IPS-NIHi7 (cell line): ENCODE measurements at regions not wholly inside any gene's neighbourhood (a gene's known extent, or its start where the extent isn't known, plus 50 kb on each side); places are given as distances from the start of the nearest gene placed in this dataset.

Experiments used
- DNase-seq: peaks from one replicate; pipeline ENCODE4 v3.0.0; 2012; ENCODE audit warnings: mixed read lengths; ENCODE audit errors: extremely low spot score

DNA sequence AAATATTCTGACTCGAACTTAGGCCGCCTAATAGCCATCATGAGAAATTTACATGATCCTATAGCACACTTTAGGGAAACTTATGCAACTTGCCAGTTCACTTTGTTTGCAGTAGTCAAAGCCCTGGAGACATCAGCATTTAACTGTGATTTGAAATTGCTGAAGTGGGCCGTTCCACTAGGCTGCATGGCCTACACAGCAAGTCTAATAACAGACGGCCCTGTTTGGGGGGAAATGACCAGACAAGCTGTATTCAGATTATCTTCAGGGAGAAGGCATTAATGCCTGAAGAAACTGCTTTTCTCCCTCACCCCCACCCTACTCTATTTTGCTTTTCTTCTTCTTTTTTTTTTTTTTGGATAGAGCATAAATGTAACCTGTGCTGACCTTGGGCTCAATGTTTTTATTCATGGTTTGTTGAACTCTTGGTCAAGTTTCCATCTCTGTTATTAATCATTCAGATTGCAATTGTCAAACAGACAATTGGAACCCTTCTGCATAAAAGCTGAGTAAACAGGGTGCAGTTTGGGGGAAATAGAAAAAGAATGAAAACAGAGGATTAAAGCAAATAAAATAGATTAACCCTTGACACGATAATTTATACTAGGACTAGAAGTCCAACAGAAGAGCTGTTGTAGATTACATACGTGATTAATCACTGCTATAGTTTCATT is 1928.2 kb upstream of the WWC1 start:
- DNase-seq: no peak

DNA sequence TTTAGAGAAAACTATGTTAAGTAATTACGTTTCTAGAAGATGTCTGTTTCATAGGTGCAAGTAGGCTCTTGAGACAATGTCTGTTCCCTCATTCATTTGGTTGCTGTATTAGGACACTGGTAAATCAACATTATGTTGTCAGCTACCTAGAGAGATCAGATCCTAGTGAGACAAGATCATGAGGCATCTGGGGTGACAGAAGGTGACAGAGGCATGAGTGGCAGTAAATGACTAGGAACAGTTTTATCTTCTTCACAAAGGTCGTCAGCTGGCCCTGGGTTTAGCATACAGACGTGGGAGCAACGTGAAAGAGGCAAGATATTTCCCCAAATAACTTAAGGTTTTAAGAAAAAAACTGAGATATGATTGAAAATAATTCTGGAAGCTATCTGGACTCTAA is 1926.3 kb upstream of the WWC1 start:
- no peak for DNase-seq

DNA sequence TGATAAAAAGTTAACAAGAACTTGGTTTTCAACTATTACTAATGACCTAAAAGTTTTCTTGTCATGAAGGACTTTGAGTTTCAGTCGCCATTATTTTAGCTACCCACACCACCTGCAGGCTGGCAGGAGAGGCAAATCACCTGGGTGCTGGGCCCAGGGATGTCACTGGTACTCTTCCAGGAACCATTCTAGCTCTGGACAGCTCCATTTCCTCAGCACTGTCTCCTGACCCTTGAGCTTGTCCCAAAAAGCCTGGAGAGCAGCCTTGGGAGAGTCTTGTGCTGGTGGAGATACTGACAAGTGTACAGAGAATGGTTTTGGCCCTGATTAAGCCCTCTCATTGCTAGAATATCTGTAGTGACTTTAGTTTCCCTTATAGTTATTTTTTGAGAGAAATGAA is 1924.1 kb upstream of the WWC1 start:
- DNase-seq: peak; percentile 10

DNA sequence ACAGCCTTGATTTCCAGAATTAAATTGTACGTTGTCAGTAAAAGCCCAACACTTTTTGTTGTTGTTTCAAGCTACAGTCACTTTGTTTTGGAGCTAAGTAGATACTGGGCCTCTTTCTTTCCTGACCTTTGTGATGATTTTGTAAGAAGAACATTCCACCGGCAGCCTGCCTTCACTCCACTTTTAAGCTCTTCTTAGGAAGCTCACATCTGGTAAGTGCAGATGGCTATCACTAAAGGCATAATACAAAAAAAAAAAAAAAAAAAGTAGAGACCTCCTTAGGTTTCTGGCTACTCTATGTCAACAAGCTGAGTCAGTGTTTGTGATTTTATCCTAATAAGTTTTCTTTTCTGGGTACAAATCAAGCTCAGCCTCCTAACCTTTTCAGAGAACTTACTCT is 1922.1 kb upstream of the WWC1 start:
- no peak for DNase-seq

DNA sequence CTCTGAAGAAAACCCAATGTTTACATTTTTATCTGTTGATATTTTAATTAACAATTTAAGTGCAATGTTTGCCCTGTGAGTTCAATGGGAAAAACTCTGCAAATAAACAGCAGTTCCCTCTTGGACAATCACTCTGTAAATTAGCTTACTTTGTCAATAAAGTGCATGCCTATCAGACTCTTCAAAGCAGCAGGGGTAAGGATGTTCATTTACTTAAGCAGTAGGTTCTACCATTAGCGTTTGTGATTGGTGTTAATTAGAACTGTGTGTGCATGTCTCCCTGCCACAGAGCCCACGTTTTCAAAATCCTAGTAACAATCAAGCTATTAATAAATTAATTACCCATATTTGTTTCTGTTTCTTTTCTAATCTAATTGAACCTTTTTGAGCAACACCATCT is 1921.6 kb upstream of the WWC1 start:
- no peak for DNase-seq

DNA sequence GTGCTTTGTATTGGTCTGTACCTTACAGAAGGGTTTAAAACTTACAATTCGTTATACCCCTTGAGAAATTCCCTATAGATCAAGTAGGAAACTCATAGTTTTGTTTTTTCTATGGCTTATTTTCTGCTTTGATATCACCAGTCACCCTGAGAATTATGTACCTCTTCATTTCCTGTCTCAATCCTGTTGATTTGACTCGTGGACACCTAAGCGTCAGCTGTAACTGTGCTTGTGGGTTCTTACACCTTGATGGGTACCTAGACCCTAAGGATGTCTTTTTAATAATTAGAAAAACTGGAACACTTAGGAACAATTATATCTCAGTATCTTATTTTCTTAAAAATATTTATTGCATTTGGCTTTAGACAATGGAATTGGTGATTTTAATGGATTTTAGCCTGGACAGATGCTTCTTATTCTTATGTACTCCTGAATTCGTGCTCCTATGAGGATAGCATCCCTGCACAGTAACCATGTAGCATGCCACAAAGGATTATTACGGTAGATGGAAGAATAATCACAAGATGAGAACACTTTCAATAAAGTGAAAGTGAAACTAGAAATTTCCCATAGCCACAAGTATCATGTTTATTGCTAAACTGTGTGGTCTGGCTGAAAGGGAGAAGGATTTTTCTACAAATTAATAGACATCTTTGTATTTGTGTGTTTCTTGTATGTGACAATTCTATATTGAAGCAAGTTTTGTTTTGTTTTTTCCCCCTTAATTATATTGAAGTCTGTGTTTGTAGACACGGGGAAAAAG is 1920.3 kb upstream of the WWC1 start:
- DNase-seq: no peak

DNA sequence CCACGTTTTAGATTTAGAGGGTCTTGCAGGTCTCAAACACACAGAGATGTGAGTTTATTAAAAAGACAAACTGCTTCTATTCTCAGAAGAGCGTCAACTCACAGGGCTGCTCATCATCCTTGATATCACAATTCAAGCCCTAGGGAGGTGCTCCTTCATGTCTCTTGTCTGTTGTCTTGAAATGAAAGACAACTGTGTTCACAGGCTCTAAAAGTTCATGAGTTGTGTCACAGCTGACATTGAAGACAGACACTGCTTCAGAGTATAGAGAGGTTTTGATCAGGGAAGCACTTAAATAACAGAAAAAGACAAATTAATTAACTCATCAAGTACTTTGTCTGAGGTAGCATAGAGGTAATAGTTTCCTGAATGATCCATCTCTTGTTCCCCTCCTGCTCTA is 1917.6 kb upstream of the WWC1 start:
- no peak for DNase-seq

DNA sequence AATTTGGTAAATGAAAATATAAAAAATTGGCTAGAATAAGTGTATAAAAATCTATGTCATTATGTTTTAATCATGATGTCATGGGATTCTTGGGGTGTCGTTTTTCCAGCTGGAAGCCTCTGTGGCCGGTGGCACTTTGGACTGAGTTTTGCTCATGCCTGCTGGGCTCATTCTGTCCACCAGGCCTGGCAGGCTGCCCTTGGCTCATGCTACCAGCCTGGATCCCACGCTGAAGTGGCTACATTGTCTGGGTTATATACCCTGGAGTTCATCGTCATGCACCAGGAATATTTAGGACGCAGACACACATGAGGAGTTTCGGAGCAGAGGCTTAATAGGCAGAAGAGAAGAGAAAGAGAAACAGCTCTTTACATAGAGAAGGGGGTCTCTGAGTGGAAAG is 1913.7 kb upstream of the WWC1 start:
- no peak for DNase-seq

DNA sequence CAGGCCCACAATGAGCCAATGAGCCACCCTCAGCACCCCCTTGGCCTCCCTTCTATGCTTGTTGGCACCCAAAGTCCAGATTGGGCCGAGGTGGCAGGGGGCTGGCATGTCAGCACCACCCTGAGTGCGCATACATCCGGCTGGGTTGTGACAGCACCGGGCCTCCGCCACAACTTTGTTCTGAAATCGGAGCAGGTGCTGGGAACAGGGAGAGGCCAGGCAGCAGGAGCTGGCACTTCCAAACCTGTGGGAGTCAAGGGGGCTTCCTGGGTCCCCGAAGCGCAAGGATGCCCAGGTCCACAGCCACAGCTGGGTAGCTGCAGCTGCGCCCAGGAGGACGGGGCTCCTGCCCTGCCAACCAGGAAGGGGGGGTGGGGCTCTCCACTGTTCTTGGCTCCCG is 1911.9 kb upstream of the WWC1 start:
- DNase-seq: no peak

DNA sequence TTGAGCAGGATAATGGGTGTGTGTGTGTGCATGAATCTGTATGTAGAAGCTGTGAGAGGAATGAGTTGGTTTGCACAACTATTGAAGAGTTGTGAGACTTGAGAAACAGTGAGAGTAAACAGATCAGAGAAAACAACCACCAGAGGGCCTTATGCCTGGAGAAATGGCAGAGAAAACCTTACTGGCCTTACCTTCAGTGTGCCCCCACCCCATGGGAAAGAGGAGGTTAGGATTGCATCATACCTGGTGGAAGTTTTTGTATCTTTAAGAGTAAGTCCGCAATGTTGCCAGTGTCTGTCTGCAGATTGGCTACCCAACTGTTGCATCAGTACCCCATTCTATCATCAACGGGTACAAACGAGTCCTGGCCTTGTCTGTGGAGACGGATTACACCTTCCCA is 1909.4 kb upstream of the WWC1 start:
- peak; percentile 70 for DNase-seq

DNA sequence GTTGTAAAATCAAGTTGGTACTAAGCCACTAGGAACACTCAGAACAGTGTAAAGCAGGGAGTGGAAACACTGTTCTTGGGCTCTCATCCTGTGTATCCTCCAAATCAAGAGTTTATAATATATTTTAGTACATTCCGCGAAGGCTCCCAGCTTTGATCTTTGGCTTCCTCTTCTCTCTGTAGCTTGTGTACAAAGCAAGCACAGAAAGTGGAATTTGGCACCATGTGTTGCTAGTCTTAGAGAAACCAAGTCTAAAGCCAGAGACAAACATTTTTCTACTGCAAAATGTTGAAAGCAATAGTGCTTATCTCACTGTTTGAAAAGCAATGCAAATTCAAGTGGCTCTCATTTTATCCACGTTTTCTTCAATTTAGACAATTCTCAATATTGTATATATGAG is 1893.3 kb upstream of the WWC1 start:
- no peak for DNase-seq

DNA sequence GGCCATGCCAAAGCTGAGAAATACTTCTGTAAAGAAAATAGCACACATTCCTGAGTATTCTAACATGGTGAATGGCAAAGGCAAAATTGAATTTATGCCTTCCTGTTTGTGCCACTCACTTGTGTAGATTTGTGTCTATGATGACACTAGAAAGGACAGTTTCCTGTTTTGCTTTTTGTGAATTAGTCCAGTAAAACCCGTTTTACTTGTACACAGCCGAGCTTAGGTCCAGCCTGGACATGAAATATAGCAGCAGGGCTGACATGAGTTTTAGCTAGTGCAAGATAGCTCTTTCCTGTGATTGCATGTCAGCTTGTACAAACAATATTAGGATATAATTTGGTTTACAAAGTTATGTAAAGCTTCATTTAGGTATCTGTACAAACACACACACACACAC is 1891.7 kb upstream of the WWC1 start:
- DNase-seq: no peak

DNA sequence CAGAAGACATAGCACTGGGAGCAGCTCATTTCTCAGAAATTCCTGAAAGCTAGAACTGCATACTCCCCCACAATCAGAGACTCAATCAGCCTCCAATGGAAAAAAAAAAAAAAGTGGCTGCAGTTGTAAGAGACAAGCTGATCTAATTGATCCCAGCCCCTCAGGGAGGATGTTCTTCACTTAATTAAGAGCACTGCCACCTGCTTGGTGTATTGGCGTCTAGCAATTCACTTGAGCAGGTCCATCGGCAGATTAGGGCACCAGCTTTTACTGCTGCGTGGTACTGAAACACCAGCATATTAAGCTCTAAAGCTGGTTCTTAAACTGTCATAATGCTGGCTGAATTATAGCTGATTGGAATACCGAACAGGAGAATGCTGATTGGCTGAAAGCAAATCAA is 1890.1 kb upstream of the WWC1 start:
- no peak for DNase-seq

DNA sequence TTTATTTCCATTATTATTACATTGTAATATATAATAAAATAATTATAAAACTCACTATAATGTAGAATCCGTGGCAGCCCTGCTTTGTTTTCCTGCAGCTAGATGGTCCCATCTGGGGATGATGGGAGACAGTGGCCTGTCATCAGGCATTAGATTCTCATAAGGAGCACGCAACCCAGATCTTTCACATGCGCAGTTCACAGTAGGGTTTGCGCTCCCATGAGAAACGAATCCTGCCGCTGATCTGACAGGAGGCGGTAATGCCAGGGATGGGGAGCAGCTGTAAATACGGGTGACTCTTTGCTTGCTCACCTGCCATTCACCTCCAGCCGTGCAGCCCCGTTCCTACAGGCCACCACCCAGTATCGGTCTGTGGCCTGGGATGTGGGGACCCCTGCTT is 1879.3 kb upstream of the WWC1 start:
- DNase-seq: no peak

DNA sequence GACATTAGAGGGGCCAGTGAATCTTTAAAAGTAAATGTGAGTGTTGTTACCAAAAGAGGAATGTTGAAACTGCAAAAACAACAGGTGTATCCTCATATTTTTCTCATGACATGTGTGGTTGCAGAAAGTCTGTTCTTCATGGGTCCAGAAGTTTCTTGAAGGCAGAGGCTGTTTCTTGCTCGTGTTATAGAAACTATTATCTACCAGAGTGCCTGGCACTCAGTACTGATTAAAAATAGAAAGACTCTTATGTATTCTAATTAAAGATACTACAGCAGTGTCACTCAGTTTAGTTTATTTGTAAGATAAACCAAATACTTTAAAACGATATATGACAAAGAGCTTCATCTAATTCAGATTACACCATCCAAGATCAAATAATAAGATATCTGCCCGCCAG is 1864.2 kb upstream of the WWC1 start:
- DNase-seq: no peak

DNA sequence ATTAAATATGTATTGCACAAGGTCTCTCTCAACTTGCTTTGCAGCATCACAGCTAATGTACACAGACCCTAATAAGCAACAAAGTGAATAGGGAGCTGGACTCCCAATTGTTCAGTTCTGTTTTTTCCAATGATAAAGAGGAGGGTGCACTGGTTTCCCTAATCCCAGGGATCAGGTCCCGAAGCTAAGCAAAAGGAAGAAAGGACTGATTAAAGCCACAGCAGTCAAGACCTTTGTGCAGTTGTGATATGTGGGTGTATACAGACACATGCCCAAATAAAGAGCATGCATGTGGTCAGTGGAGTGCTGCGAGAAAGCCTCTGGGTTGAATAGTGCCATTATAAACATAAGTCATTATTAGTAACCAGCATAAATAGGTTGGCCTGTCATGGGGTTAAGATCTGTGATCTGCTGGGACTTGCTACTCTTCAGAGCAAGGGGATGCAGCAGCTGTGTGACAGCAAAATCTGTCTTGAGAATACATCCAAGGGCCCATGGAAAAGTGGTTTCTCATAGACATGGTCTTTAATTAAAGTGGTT is 1863.1 kb upstream of the WWC1 start:
- no peak for DNase-seq

DNA sequence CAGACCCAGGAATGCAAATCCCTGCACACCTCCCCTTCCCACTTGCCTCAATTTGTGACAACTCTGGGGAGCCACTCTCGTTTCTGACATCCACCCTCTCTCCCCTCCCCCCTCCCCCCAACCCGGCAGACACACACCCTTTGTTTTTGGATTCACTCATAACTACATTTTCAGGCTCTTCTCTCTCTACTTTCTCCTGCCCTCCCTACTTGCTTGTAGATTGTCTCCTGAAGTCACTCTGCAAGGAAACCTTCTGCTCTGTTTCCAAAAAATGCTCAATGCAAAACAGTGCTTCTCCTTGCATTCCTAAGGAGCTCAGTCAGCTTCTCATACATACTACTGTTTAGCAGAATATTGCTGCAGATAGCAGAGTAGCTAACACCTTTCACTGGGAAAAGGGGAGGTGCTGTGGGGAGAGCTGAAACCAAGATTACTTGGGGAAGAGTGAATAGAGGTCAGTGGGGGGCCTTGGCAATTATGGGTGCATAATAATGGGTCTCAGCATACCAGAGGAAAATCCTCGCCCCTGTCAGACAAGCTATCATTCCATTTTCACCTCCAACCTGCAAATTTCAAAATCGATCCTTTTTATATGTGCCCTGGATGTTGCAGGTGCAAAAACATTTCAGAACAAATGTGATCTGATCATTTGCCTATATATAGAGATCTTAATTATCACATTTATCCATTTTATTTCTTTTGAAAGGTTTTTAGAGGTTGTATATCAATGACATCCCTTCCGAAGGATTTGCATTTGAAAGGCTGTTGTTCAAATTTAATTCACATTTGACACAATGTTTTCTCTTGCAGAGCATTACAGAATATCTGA is 1860.7 kb upstream of the WWC1 start:
- peak; percentile 73 for DNase-seq

DNA sequence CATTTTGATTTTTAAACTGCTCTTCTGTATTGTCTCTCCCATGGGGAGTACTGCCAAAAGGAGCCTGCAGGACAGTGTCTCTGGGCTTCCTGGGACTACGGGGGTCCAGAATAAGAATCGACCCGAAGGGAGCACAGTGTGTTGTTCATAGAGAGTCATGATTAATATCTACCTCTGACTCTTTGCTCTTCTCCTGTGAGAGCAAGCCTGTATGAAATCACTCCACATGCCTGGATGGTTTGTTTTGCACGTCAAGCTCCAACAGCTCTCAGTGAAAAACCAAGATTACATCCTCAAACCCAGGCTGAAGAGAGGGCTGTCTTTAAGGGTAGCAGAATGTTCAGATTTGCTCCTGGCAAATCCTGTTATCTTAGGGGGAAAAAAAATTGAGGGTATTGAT is 1860.0 kb upstream of the WWC1 start:
- peak; percentile 11 for DNase-seq

DNA sequence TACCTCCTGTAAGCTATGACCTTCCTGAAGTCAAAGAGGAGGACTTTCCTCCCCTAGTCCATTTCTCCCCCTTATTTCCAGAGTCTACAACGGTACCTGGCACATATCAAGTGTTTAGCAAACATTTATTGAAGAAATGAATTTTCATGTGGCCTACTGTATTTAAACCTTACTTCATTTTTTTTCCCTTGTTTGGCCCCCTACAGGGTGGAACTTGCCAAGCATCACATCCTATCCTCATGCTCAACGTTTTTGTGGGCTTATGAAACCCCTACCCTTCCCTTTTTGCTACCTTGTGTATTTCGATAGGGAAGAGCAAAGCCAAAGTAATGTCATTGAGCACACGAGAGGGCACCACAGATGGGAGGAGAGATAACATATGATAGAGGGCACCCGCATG is 1857.8 kb upstream of the WWC1 start:
- DNase-seq: no peak

DNA sequence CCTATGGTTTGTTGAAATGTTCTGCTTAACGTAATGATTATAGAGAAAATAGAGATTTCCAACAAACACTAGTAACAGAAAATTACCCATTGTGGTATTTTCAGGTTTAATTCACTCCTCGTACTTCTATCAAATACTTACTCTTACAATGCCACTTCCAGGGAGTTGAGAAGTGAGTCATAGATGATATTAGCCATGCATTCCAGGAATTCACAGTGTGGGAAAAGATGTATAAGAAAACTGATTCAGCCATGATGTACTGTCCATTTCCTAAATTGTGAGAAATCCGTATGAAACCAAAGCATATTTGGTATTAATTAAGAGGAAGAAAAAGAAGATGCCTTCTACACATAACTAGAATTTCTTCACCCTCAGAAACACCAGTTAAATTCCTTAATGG is 1854.6 kb upstream of the WWC1 start:
- no peak for DNase-seq

DNA sequence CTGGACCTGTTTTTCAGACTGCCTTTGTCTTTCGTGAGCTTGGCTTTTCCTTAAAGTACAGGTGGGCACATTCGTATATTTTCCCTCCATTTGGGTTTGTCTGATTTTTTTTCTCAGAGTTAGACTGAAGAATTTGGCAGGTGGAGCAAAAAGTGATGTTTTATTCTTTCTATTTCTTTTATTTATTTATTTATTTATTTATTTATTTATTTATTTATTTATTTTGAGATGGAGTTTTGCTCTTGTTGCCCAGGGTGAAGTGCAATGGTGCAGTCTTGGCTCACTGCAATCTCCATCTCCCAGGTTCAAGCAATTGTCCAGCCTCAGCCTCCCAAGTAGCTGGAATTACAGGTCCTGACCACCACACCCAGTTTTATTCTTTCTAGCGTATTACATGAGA is 1805.1 kb upstream of the WWC1 start:
- DNase-seq: no peak

DNA sequence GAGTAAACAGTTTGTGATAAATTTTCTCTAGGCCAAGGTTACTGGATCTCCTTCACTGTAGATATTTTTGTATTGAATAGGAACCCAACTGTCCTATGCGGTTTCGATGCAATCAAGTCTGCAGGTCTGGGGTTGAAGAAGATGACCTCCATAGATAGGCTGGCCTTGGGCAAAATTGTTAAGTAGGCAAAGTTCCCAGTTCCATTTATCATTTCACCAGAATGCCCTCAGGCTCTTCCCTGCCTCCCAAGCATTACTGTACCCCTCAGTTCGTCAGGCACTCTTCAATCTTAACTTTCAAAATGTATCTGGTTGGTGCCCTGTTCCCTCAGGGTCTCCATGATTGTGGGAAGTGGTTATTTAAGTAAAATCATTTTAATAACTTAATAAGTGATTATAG is 1802.9 kb upstream of the WWC1 start:
- DNase-seq: no peak

DNA sequence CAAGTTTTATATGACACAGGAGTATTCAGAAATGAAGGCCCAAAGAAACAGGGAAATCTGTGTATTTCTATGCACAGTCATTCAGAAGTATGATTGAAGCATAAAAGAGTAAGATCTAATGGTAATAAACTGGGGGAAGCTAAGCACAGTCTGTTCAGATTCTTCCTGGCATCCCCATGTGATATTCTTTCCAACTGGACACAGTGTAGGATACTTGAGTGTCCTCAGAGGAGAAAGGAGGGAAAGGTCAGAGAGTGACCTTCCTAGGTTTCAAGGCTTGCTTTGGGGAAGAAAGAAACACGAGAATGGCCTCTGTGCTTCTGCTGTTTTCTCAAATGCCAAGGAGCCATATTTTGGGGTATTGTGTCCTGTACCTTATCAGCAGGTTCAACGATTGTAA is 1798.4 kb upstream of the WWC1 start:
- no peak for DNase-seq
